Activated CD4-positive, alpha-beta T cell treated with anti-CD3 and anti-CD28 coated beads for 4 hours (primary cell): ENCODE measurements at regions not wholly inside any gene's neighbourhood (a gene's known extent, or its start where the extent isn't known, plus 50 kb on each side); places are given as distances from the start of the nearest gene placed in this dataset.

Experiments
- DNase-seq, 2 donors: peaks; one replicate each; pipeline ENCODE4 v3.0.0-alpha.2; 2020

- no peak for DNase-seq
Measured at GRCh38 chr10:78873413-78873812, 195.4 kb upstream of the ZMIZ1 start.

DNA sequence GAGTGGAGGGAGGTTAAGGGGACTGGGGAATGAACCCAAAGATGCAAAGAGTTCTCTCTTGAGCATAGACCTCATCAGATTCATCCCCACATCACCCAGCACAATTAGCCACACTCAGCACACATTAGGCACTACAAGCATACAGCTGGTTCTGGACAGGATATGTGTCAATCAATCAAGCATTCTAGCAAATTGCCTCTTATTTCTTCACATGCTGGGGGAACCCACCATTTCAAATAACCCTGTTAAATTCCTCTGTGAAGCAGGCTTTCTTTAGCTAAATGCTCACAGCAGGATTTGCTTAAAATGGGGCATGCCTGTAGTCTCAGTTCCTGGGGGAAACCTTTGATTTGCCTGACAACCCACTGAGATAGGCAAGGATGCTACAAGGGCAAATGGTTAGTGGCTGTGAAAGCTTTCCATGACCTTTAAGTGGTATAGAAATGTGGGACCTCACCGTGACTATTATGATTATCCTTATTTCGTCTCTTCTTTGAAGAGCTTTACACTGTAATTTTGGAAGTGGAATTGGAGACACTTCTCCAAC is 193.4 kb upstream of the ZMIZ1 start:
- DNase-seq, result no peak

DNA sequence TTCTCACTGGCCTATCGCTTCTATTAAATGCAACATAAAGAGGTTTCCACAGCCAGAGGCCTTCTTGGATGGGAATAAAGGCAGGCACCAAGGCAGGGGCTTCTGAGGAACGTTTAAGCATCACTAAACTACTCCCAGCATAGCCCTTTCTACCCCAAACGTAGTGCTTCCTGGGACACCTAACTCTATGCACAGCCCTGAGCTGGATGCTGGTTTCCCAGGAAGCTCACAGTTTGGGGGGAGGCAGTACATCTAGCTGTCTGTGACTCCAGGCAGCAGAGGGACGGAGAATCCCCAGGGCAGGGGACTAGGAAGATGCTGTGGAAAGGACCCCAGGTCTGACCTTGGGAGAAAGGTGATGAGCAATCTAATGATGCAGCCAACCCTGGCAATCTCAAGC is 192.8 kb upstream of the ZMIZ1 start:
- no peak for DNase-seq

GRCh38 chr10:78876449-78876848 is 192.3 kb upstream of the ZMIZ1 start:
- no peak for DNase-seq

GRCh38 chr10:78879621-78880020 is 189.1 kb upstream of the ZMIZ1 start:
- no peak for DNase-seq

DNA sequence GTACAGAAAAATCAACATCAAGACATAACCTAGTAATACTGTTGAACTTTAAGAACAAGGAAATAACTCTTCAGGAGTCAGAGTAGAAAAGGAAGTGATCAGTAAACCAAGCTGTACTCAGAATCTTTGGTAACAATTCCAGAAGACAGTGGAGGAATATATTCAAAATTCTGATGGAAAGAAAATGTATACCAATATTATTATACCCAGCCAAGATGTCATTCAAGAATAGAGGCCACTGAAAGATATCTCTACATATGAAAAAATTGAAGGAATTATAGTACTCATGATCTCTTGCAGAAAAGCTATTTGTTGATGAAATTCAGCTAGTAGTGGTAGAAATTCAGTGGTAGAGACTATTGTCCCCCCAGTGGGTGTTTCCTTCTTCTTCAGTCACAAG is 182.6 kb upstream of the ZMIZ1 start:
- DNase-seq, result no peak

DNA sequence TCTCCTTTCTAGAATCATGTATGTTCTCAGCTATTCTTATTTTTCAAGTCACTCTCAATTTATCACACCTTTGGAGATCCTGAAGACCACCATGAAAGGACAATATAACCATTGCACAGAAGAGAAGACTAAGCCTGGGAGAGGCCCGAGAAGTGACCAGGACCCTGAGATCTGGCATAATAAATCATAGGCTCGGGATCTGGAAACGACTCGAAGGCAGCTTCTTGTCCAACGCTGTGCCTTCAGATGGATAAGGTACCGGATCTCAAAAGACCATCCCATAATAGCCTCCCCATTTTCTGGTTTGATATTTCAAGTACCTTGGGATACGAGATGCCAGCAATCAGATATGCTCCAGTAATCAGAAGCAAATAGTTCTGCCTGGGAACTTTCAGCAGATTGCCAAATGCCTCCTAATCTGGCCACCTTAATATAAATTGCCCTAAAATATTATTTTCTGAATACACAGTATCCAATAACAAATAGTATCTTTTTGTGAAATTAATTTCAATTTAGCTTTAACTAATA is 179.2 kb upstream of the ZMIZ1 start:
- DNase-seq, result no peak

DNA sequence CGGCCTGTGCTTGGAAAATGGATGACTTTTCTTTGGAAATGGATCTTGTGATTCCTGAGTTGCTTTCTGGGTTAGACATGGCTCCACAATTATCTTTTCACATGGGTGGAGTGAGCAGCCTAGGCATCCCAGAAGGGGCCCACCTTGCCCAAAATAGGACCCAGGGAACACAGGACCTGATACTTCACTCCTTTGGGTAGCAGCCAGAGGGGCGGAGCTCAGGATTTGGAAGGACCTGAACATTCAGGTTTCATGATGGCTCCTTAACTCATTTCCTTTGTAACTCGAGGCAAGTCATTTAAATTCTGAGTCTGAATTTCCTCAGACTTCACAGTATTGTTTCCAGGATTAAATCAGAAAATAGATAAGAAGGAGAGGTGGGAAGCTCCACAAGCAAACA is 178.3 kb upstream of the ZMIZ1 start:
- DNase-seq, result no peak

GRCh38 chr10:78891741-78892140 is 177.0 kb upstream of the ZMIZ1 start:
- DNase-seq, result no peak

DNA sequence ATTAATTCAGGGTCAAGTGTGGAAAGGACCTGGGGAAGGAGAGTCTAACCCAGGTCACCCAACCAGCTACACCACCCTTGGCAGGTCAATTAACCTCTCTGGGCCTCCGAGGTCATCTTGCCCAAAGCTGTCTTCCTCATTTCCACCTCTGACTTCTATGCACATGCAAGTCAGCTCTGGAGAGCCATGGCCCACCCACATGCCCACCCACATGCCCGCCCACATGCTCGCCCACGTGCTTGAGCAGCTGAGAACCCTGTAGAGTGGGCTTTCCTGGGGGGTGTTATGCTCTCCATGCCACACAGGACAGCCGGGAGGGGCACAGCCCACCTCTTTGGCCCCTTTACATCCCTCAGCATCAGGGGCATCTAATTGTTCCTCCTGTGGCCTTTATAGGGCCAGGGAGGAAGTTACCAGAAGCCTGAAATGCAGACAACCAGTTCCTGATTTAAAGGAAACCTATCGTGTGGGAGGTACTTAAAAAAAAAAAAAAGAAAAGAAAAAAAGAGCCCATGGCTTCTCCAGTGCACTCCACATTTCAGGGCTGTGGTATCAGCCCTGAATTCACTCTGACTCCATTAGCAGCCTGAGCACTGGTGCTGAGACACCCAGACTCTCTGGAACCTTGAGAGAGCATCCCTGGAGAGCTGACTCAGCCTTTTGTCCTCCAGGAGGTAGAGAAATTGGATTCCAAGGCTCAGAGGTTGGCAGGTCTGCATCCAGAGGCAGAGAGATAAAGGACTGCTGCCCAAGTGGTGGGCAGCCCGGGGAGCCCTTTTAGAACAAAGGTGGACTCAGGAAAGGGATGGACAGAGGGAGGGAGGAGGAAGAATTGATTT is 176.2 kb upstream of the ZMIZ1 start:
- no peak for DNase-seq

DNA sequence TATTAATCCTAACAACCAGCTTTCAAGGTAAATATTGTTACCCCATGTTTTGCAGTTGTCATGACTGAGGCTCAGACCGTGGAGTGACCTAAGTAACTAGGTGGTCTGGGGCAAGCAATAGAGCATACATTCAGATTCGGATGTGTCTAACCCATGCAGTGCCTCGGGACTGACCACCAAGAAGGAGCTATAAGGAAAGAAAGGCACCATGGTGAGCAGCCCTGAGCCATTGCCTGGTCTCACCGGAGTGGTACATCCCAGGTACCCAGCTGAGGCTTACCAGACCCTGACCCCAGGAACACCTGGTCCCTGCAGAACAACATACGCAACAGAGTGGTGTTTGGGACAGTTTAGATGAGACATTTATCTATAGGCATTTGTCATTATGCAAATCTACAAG is 175.5 kb upstream of the ZMIZ1 start:
- no peak for DNase-seq

DNA sequence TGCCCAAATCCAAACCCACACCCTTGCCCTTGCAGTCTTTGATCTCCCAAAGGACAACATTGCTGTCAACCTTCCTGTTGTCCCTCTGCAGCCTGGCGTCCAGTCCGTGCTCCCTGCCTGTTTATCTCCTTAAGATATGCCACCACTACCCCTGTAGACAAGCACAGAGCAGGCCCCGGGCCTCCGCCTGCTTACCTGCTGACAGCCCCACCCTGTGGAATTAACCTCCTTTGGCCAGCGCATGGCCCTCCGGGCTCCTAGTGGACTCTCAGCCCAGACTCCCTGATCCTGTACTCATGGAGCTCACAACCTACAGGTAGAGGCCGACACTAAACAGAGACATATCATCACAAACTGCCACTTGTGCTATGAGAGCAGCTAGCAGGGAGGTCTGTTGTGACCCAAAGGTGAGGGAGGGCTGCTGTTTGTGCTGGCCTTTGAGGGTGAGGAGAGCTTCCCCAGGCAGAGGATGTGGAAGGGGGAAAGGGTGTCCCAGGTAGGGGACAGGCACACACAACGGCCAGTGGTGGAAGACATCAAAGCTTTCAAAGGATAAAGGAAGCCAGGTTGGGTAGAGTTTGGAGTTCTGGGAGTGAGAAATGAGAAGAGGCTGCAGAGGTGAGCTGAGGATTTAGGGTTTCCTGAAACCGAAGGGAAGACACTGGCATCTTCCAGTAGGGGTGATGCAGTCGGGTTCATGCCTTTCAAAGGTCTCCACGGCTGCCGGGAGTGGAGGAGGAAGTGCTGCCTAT is 174.5 kb upstream of the ZMIZ1 start:
- no peak for DNase-seq

- DNase-seq, result no peak
Measured at GRCh38 chr10:78894841-78895195, 173.9 kb upstream of the ZMIZ1 start.

- no peak for DNase-seq
Measured at GRCh38 chr10:78895469-78895868, 173.3 kb upstream of the ZMIZ1 start.

DNA sequence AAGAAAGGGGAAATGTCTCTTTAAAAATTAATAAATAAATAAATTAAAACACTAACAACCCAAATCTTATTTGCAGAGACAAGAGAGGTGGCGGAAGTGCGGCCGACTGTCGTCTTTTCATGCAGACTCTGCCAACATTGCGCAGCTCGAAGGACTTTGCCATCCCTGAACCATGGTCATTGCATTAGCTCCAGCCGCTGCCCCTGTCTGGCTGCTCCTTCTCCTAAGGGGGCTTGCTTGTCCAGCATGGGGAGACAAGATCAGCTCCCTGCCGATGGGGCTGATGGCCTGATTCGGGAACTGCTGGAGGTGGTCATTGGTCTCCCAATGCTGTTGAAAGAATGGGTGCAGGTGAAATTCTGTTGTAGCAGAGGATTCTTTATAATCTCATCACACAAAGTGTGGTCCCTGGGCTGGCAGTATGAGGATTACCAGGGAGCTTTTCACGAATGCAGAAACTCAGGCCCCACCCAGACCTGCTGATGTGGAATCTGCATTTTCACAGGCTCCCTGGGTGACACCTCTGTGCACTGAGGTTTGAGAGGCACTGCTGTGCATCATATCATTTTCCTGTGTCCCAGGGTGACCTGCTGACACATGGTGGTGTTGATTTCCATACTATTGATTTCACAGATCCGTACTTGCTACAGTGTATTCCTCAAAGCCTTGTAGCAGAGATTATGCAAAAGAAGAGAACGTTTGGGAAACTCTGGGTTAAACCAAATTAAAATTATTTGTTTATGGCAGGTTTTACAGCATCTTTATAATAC is 172.4 kb upstream of the ZMIZ1 start:
- DNase-seq, result no peak

DNA sequence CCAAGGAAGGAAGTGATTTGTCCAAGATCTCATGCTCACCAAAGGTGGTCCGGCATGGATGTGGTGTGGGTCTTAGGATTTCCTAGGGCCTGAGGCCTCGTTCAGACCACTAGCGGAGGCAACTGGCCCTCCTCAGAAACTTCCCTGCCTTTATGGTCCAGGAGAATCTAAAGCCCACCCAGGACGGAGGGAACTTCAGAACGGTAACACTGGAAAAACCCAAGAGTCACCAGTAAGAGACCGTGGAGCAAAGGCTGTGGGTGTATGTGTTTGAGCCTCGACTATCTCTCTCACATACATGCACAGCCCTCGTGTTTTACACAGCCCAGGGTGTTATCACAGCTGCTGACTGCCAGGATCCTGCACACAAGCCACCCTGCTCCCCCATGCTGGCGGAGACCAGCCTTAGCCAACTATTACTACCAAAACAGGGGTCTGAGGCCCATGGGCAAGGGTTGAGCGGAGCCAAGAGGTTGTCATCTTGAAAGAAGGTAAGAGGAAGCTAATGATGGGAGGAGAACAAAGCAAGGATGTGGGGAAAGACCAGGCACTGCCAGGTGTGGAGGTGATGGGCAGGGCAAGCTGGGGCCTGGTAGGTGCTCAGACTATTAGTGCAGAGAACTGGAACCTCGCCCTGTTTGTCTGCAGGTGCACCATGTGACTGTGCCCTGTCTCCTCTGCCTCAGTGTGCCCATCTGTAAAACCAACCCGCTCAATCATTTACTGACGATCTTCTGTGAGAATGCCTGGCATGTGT is 170.2 kb upstream of the ZMIZ1 start:
- DNase-seq, result no peak

- no peak for DNase-seq
Measured at GRCh38 chr10:78899098-78899754, 169.5 kb upstream of the ZMIZ1 start.

- DNase-seq, result no peak
Measured at GRCh38 chr10:78899996-78900714, 168.6 kb upstream of the ZMIZ1 start.

- no peak for DNase-seq
Measured at GRCh38 chr10:78900715-78901430, 167.9 kb upstream of the ZMIZ1 start.

DNA sequence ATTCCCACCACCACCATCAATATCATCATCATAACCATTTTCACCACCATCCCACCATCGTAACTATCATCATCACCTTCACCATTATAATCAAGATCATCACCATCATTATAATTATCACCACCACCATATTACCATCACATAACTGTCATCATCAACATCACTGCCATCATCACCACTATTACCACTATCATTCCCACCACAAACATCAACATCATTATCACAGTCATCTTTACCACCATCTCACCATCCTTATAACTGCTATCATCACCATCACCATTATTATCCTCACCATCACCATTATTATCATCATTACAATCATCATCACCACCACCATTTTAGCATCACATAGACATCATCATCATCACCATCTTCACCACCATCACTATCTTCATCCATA is 167.1 kb upstream of the ZMIZ1 start:
- no peak for DNase-seq
